NT2/D1 (cell line): ENCODE measurements at regions not wholly inside any gene's neighbourhood (a gene's known extent, or its start where the extent isn't known, plus 50 kb on each side); places are given as distances from the start of the nearest gene placed in this dataset.

Experiments
- YY1 ChIP-seq: IDR thresholded peaks from 2 replicates; pipeline ENCODE4 v1.6.1; 2011; ENCODE audit not compliant: insufficient read length, insufficient read depth
- ZNF274 ChIP-seq: IDR thresholded peaks from 2 replicates; pipeline ENCODE4 v1.6.1; 2011; ENCODE audit warnings: mild to moderate bottlenecking, low read depth, low read length

- TF ChIP-seq YY1: no peak
- no peak for TF ChIP-seq ZNF274
These were observed 452.1 kb upstream of the KCNMB2 start for GRCh38 chr3:178083906-178084866.
